ENCODE measurements at regions not wholly inside any gene's neighbourhood (a gene's known extent, or its start where the extent isn't known, plus 50 kb on each side); places are given as distances from the start of the nearest gene placed in this dataset.

DNA sequence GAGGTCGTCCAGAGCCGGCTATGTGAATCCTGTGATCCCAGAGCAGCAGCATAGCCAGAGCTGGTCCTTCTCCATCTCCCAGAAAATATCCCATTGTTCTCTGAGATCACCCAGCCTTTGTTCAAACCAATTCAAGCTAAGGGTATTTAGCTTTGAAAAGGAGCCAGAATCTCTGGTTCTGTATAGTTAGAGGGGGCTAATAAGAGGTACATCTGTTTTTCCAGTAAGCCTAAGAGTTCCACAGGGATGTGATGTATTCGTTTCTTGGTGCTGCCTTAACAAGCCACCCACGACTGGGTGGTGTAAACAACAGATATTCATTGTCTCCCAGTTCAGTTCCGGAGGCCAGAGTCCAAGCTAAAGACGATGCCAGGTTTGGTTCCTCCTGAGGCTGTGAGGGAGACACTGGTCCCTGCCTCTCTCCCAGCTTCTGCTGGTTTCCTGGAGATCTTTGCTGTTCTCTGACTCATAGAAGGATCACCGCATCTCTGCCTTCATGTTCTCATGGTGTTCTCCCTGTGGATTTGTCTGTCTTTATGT, 344.8 kb downstream of the MTRR start:
- Histone ChIP-seq H3K4me1 (ENCODE audit: control insufficient read depth, extremely low read depth, insufficient read depth, low read length) (no peaks in the 10 kb centered on the region), H3K4me3 (ENCODE audit: control insufficient read depth in 2 of 3, extremely low read depth in 1 of 3, insufficient read depth in 2 of 3, low read depth in 1 of 3, low read length in 3 of 3) (no peak overlapping the region), H3K9me3 (ENCODE audit: control insufficient read depth, low read depth, low read length) (peaks cover 3% of the 10 kb centered on the region), H3K27me3 (ENCODE audit: control insufficient read depth, extremely low read depth, insufficient read depth, low read length) (no peaks in the 10 kb centered on the region), H2AFZ (ENCODE audit: control insufficient read depth, low read length) (no peak overlapping the region), H4K20me1 (ENCODE audit: control insufficient read depth, extremely low read depth, insufficient read depth, low read length) (no peaks in the 10 kb centered on the region), H3K9ac (ENCODE audit: control insufficient read depth, extremely low read depth, insufficient read depth, low read length) (no peak overlapping the region), H3K36me3 (ENCODE audit: control insufficient read depth in 2 of 2, extremely low read depth in 1 of 2, insufficient read depth in 2 of 2, low read length in 2 of 2) (no peaks in the 10 kb centered on the region), H3K9me1 (ENCODE audit: control insufficient read depth, extremely low read depth, insufficient read depth, low read length) (no peaks in the 10 kb centered on the region), H3K27ac (ENCODE audit: control insufficient read depth, insufficient read depth, low read length) (no peak overlapping the region), H3K79me2 (ENCODE audit: control insufficient read depth, insufficient read depth, low read length) (no peaks in the 10 kb centered on the region), H3K4me2 (ENCODE audit: control insufficient read depth, extremely low read depth, insufficient read depth, low read depth, low read length) (no peak overlapping the region)
- DNase-seq (ENCODE audit: low read depth, low spot score) (no peak), FAIRE-seq (no peak)
- dilution Hi-C loops (cut with MboI; ENCODE audit: extremely low pct_ligation_motif_present, low sequenced_read_pairs), result no loop called here
- no peak for TF ChIP-seq EZH2 (IDR thresholded peaks at IDR 0.05; ENCODE audit: low read length)
- TF ChIP-seq, protein P1, sequence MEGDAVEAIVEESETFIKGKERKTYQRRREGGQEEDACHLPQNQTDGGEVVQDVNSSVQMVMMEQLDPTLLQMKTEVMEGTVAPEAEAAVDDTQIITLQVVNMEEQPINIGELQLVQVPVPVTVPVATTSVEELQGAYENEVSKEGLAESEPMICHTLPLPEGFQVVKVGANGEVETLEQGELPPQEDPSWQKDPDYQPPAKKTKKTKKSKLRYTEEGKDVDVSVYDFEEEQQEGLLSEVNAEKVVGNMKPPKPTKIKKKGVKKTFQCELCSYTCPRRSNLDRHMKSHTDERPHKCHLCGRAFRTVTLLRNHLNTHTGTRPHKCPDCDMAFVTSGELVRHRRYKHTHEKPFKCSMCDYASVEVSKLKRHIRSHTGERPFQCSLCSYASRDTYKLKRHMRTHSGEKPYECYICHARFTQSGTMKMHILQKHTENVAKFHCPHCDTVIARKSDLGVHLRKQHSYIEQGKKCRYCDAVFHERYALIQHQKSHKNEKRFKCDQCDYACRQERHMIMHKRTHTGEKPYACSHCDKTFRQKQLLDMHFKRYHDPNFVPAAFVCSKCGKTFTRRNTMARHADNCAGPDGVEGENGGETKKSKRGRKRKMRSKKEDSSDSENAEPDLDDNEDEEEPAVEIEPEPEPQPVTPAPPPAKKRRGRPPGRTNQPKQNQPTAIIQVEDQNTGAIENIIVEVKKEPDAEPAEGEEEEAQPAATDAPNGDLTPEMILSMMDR (optimal IDR thresholded peaks at IDR 0.05 in 1 of 3, IDR thresholded peaks at IDR 0.05 in 1 of 3, conservative IDR thresholded peaks at IDR 0.05 in 1 of 3; ENCODE audit: extremely low read depth in 1 of 3, insufficient read depth in 2 of 3, low read length in 3 of 3), result no peak

DNA sequence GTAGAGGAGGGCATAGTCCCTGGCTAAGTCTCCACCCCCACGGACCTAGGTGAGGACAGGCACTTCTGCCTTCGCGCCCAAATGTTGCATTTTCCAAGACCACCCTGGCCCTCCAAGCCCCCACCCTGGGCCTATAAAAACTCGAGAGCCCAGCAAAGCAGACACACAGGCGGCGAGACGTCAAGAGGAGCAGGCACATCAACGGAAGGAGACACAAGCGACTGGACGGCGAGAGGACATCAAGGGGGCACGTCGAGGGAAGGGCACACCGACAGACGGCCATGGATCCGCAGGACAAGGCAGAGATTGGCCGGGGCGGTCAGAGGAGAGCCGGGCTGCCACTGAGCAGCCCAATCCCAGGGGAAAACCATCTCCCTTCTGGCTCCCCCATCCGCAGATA, 348.0 kb downstream of the MTRR start:
- Histone ChIP-seq H3K4me2 (ENCODE audit: control insufficient read depth, extremely low read depth, insufficient read depth, low read depth, low read length) (no peak overlapping the region), H3K4me3 (ENCODE audit: control insufficient read depth in 2 of 3, extremely low read depth in 1 of 3, insufficient read depth in 2 of 3, low read depth in 1 of 3, low read length in 3 of 3) (no peak overlapping the region), H3K27ac (ENCODE audit: control insufficient read depth, insufficient read depth, low read length) (no peak overlapping the region), H3K4me1 (ENCODE audit: control insufficient read depth, extremely low read depth, insufficient read depth, low read length) (no peaks in the 10 kb centered on the region), H3K9me3 (ENCODE audit: control insufficient read depth, low read depth, low read length) (peaks cover 3% of the 10 kb centered on the region), H2AFZ (ENCODE audit: control insufficient read depth, low read length) (no peak overlapping the region), H4K20me1 (ENCODE audit: control insufficient read depth, extremely low read depth, insufficient read depth, low read length) (no peaks in the 10 kb centered on the region), H3K36me3 (ENCODE audit: control insufficient read depth in 2 of 2, extremely low read depth in 1 of 2, insufficient read depth in 2 of 2, low read length in 2 of 2) (no peaks in the 10 kb centered on the region), H3K79me2 (ENCODE audit: control insufficient read depth, insufficient read depth, low read length) (no peaks in the 10 kb centered on the region), H3K27me3 (ENCODE audit: control insufficient read depth, extremely low read depth, insufficient read depth, low read length) (no peaks in the 10 kb centered on the region), H3K9me1 (ENCODE audit: control insufficient read depth, extremely low read depth, insufficient read depth, low read length) (no peaks in the 10 kb centered on the region), H3K9ac (ENCODE audit: control insufficient read depth, extremely low read depth, insufficient read depth, low read length) (no peak overlapping the region)
- TF ChIP-seq, protein P1 (optimal IDR thresholded peaks at IDR 0.05 in 1 of 3, IDR thresholded peaks at IDR 0.05 in 1 of 3, conservative IDR thresholded peaks at IDR 0.05 in 1 of 3; ENCODE audit: extremely low read depth in 1 of 3, insufficient read depth in 2 of 3, low read length in 3 of 3), result no peak
- no peak for TF ChIP-seq EZH2 (IDR thresholded peaks at IDR 0.05; ENCODE audit: low read length)
- DNase-seq (ENCODE audit: low read depth, low spot score) (no peak), FAIRE-seq (no peak)
- dilution Hi-C loops (cut with MboI; ENCODE audit: extremely low pct_ligation_motif_present, low sequenced_read_pairs), result no loop called here

Data from keratinocyte (primary cell).